H9 (cell line): ENCODE measurements at regions not wholly inside any gene's neighbourhood (a gene's known extent, or its start where the extent isn't known, plus 50 kb on each side); places are given as distances from the start of the nearest gene placed in this dataset.

Experiments
- DNase-seq: peaks from one replicate; pipeline ENCODE4 v3.0.0-alpha.2; 2017
- H2AFZ ChIP-seq: one replicate; pipeline ENCODE4 v1.6.1; 2013; ENCODE audit warnings: mild to moderate bottlenecking, low read length, control low read depth, moderate library complexity
- H2AK5ac ChIP-seq: 2 replicates; pipeline ENCODE4 v1.6.1; 2013; ENCODE audit warnings: low read length, control low read depth, mixed read lengths; ENCODE audit not compliant: insufficient read length
- H2BK120ac ChIP-seq: one replicate; pipeline ENCODE4 v1.6.1; 2013; ENCODE audit warnings: low read depth, mild to moderate bottlenecking, low read length, control low read depth, inconsistent platforms; ENCODE audit not compliant: poor library complexity, severe bottlenecking
- H2BK12ac ChIP-seq: 2 replicates; pipeline ENCODE4 v1.6.1; 2013; ENCODE audit warnings: low read length, control low read depth, mixed read lengths, low read depth; ENCODE audit not compliant: insufficient read length
- H2BK15ac ChIP-seq: 2 replicates; pipeline ENCODE4 v1.6.1; 2013; ENCODE audit warnings: low read depth, low read length, control low read depth
- H2BK20ac ChIP-seq: one replicate; pipeline ENCODE4 v1.6.1; 2013; ENCODE audit warnings: low read depth, mild to moderate bottlenecking, low read length, control low read depth, inconsistent platforms; ENCODE audit not compliant: poor library complexity, severe bottlenecking
- H2BK5ac ChIP-seq: 2 replicates; pipeline ENCODE4 v1.6.1; 2013; ENCODE audit warnings: low read length, control low read depth, mixed read lengths; ENCODE audit not compliant: insufficient read length
- H3K14ac ChIP-seq: 2 replicates; pipeline ENCODE4 v1.6.1; 2013; ENCODE audit warnings: low read length, control low read depth; ENCODE audit not compliant: insufficient read depth
- H3K18ac ChIP-seq: 2 replicates; pipeline ENCODE4 v1.6.1; 2013; ENCODE audit warnings: low read depth, mild to moderate bottlenecking, mixed read lengths, low read length, control low read depth; ENCODE audit not compliant: insufficient read length
- H3K23ac ChIP-seq: 2 replicates; pipeline ENCODE4 v1.6.1; 2013; ENCODE audit warnings: low read length, control low read depth, mixed read lengths, low read depth; ENCODE audit not compliant: insufficient read length
- H3K23me2 ChIP-seq: 2 replicates; pipeline ENCODE4 v1.6.1; 2013; ENCODE audit warnings: low read depth, mild to moderate bottlenecking, mixed read lengths, low read length, control low read depth; ENCODE audit not compliant: insufficient read length, poor library complexity, severe bottlenecking
- H3K27ac ChIP-seq: 2 replicates; pipeline ENCODE4 v1.5.1; 2013; ENCODE audit warnings: low read length, control low read depth, mixed read lengths, low read depth; ENCODE audit not compliant: insufficient read length
- H3K27me3 ChIP-seq: 2 replicates; pipeline ENCODE4 v1.6.1; 2013; ENCODE audit warnings: low read length, control low read depth, inconsistent platforms; ENCODE audit not compliant: insufficient read depth
- H3K4ac ChIP-seq: 2 replicates; pipeline ENCODE4 v1.6.1; 2013; ENCODE audit warnings: low read depth, mild to moderate bottlenecking, control low read depth, inconsistent platforms, low read length, moderate library complexity
- H3K4me1 ChIP-seq: 2 replicates; pipeline ENCODE4 v1.6.1; 2013; ENCODE audit warnings: low read length, control low read depth, inconsistent platforms; ENCODE audit not compliant: insufficient read depth
- H3K4me2 ChIP-seq: 2 replicates; pipeline ENCODE4 v1.6.1; 2013; ENCODE audit warnings: low read length, control low read depth, mixed read lengths; ENCODE audit not compliant: insufficient read length, insufficient read depth
- H3K56ac ChIP-seq: 2 replicates; pipeline ENCODE4 v1.6.1; 2013; ENCODE audit warnings: low read depth, mild to moderate bottlenecking, mixed read lengths, low read length, control low read depth; ENCODE audit not compliant: insufficient read length
- H3K79me1 ChIP-seq: 2 replicates; pipeline ENCODE4 v1.6.1; 2013; ENCODE audit warnings: low read depth, mild to moderate bottlenecking, moderate library complexity, low read length, control low read depth, inconsistent platforms; ENCODE audit not compliant: insufficient read depth, poor library complexity, severe bottlenecking
- H3K79me2 ChIP-seq: 2 replicates; pipeline ENCODE4 v1.6.1; 2013; ENCODE audit warnings: low read length, control low read depth, inconsistent platforms; ENCODE audit not compliant: insufficient read depth
- H3K9ac ChIP-seq: 2 replicates; pipeline ENCODE4 v1.6.1; 2013; ENCODE audit warnings: low read length, control low read depth, mixed read lengths; ENCODE audit not compliant: insufficient read length; ENCODE audit errors: extremely low read depth
- H3K9me3 ChIP-seq: one replicate; pipeline ENCODE4 v1.6.1; 2013; ENCODE audit warnings: low read depth, low read length, inconsistent platforms; ENCODE audit not compliant: control insufficient read depth
- H3T11ph ChIP-seq: one replicate; pipeline ENCODE4 v1.6.1; 2013; ENCODE audit warnings: mild to moderate bottlenecking, low read length, control low read depth, inconsistent platforms
- H4K20me1 ChIP-seq: one replicate; pipeline ENCODE4 v1.6.1; 2013; ENCODE audit not compliant: control insufficient read depth, insufficient read length, insufficient read depth
- H4K5ac ChIP-seq: 2 replicates; pipeline ENCODE4 v1.6.1; 2013; ENCODE audit warnings: low read depth, mild to moderate bottlenecking, mixed read lengths, low read length, control low read depth; ENCODE audit not compliant: insufficient read length
- H4K8ac ChIP-seq: replicated peaks from 2 replicates; pipeline ENCODE4 v1.6.1; 2013; ENCODE audit warnings: low read length, control low read depth, mixed read lengths, low read depth; ENCODE audit not compliant: insufficient read length
- H4K91ac ChIP-seq: 2 replicates; pipeline ENCODE4 v1.6.1; 2013; ENCODE audit warnings: low read depth, mild to moderate bottlenecking, moderate library complexity, mixed read lengths, low read length, control low read depth; ENCODE audit not compliant: insufficient read length
- H3K27ac Mint-ChIP-seq, 3 experiments: 2 replicates in 2 of 3; 3 replicates in 1 of 3; pipeline ENCODE4 v1.8.0; 2020 to 2021; ENCODE audit warnings: mixed read lengths in 3 of 3, mild to moderate bottlenecking in 1 of 3, moderate library complexity in 1 of 3
- H3K27me3 Mint-ChIP-seq: 2 replicates; pipeline ENCODE4 v1.8.0; 2021; ENCODE audit warnings: low read depth, mild to moderate bottlenecking, moderate library complexity, mixed read lengths
- H3K36me3 Mint-ChIP-seq, 3 experiments: 2 replicates in 2 of 3; 3 replicates in 1 of 3; pipeline ENCODE4 v1.8.0; 2020 to 2021; ENCODE audit warnings: low read depth in 3 of 3, mixed read lengths in 3 of 3; ENCODE audit not compliant: insufficient read depth in 1 of 3
- H3K4me1 Mint-ChIP-seq, 2 experiments: 2 replicates each; pipeline ENCODE4 v1.8.0; 2020; ENCODE audit warnings: mixed read lengths in 2 of 2
- H3K4me3 Mint-ChIP-seq, 2 experiments: 2 replicates in 1 of 2; 3 replicates in 1 of 2; pipeline ENCODE4 v1.8.0; 2020 to 2021; ENCODE audit warnings: mild to moderate bottlenecking in 2 of 2, mixed read lengths in 2 of 2, moderate library complexity in 1 of 2
- H3K9me3 Mint-ChIP-seq, 2 experiments: 2 replicates in 1 of 2; 3 replicates in 1 of 2; pipeline ENCODE4 v1.8.0; 2020; ENCODE audit warnings: mild to moderate bottlenecking in 2 of 2, mixed read lengths in 2 of 2, moderate library complexity in 1 of 2
- WGBS: extraction: QIAGEN DNeasy Blood & Tissue Kit; methylation state at CpG from one replicate; pipeline ENCODE4 v1.1.7; 2013; ENCODE audit warnings: missing lambda C conversion rate, low lambda C conversion rate, mixed read lengths; ENCODE audit not compliant: insufficient read length; ENCODE audit errors: extremely low coverage; 5-methylcytosine and 5-hydroxymethylcytosine counted together
- TF ChIP-seq, protein P1 (sequence below): fragments of 200-600 bp; sonication (generic); conservative IDR thresholded peaks from 3 replicates; pipeline ENCODE4 v1.8.0; 2021; ENCODE audit warnings: antibody characterized with exemption, mild to moderate bottlenecking

GRCh38 chrX:10833299-10834169, 213.1 kb upstream of the MID1 start:
- no peak overlapping the region for H2BK120ac ChIP-seq
- no peak overlapping the region; the same call in 1 of the 2 replicates for H3K14ac ChIP-seq
- Mint-ChIP-seq H3K36me3 (peaks cover 0 to 2% (median 0%) of the 10 kb centered on the region in 3 experiments; a peak in 1 of 7 replicates), H3K9me3 (peaks cover 10 to 34% of the 10 kb centered on the region in 2 experiments), H3K27ac (peak overlapping the region in 1 of 3 experiments; percentile 71; a peak in 2 of 7 replicates), H3K4me1 (peaks cover 6 to 7% of the 10 kb centered on the region in 2 experiments; a peak in 3 of 4 replicates), H3K4me3 (no peak overlapping the region; a peak in 1 of 5 replicates), H3K27me3 (no peaks in the 10 kb centered on the region)
- H3K4me2 ChIP-seq, result peak overlapping the region; percentile 34
- no peak overlapping the region for H2AK5ac ChIP-seq
- H3K9me3 ChIP-seq, result no peaks in the 10 kb centered on the region
- no peak overlapping the region for H2AFZ ChIP-seq
- H3K9ac ChIP-seq, result no peak overlapping the region
- no peak overlapping the region for H2BK5ac ChIP-seq
- no CpG with 5 or more reads among the region's 13 CpGs for WGBS
- H4K91ac ChIP-seq, result no peak overlapping the region
- no peaks in the 10 kb centered on the region for H3K4me1 ChIP-seq
- H3K79me1 ChIP-seq, result no peaks in the 10 kb centered on the region
- no peak overlapping the region for H3K18ac ChIP-seq
- H4K8ac ChIP-seq, result no peak overlapping the region
- H3T11ph ChIP-seq, result no peak overlapping the region
- no peak overlapping the region for H3K56ac ChIP-seq
- H2BK15ac ChIP-seq, result no peak overlapping the region
- TF ChIP-seq, protein P1, sequence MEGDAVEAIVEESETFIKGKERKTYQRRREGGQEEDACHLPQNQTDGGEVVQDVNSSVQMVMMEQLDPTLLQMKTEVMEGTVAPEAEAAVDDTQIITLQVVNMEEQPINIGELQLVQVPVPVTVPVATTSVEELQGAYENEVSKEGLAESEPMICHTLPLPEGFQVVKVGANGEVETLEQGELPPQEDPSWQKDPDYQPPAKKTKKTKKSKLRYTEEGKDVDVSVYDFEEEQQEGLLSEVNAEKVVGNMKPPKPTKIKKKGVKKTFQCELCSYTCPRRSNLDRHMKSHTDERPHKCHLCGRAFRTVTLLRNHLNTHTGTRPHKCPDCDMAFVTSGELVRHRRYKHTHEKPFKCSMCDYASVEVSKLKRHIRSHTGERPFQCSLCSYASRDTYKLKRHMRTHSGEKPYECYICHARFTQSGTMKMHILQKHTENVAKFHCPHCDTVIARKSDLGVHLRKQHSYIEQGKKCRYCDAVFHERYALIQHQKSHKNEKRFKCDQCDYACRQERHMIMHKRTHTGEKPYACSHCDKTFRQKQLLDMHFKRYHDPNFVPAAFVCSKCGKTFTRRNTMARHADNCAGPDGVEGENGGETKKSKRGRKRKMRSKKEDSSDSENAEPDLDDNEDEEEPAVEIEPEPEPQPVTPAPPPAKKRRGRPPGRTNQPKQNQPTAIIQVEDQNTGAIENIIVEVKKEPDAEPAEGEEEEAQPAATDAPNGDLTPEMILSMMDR, result no peak
- no peak overlapping the region for H2BK12ac ChIP-seq
- H3K23me2 ChIP-seq, result no peaks in the 10 kb centered on the region
- no peak overlapping the region for H3K27ac ChIP-seq
- no peaks in the 10 kb centered on the region for H3K79me2 ChIP-seq
- H4K20me1 ChIP-seq, result no peaks in the 10 kb centered on the region
- H2BK20ac ChIP-seq, result no peak overlapping the region
- no peak overlapping the region for H3K23ac ChIP-seq
- H3K4ac ChIP-seq, result no peak overlapping the region
- H4K5ac ChIP-seq, result no peak overlapping the region
- H3K27me3 ChIP-seq, result no peaks in the 10 kb centered on the region
- peak; percentile 47 for DNase-seq
